GM20000 (cell line): ENCODE measurements at regions not wholly inside any gene's neighbourhood (a gene's known extent, or its start where the extent isn't known, plus 50 kb on each side); places are given as distances from the start of the nearest gene placed in this dataset.
"Not testable (repeated sequence)": the region's sequence is repeated elsewhere in the genome, so short reads cannot be mapped to it uniquely, and the experiment has no call there.

Experiments
- DNase-seq: peaks from one replicate; pipeline ENCODE4 v3.0.0; 2012; ENCODE audit warnings: low spot score
- TF ChIP-seq, protein P1 (sequence below): IDR thresholded peaks from 2 replicates; pipeline ENCODE4 v1.5.1; 2012; ENCODE audit warnings: mild to moderate bottlenecking, control low read depth; ENCODE audit errors: extremely low read depth, missing control alignments

- TF ChIP-seq, protein P1, sequence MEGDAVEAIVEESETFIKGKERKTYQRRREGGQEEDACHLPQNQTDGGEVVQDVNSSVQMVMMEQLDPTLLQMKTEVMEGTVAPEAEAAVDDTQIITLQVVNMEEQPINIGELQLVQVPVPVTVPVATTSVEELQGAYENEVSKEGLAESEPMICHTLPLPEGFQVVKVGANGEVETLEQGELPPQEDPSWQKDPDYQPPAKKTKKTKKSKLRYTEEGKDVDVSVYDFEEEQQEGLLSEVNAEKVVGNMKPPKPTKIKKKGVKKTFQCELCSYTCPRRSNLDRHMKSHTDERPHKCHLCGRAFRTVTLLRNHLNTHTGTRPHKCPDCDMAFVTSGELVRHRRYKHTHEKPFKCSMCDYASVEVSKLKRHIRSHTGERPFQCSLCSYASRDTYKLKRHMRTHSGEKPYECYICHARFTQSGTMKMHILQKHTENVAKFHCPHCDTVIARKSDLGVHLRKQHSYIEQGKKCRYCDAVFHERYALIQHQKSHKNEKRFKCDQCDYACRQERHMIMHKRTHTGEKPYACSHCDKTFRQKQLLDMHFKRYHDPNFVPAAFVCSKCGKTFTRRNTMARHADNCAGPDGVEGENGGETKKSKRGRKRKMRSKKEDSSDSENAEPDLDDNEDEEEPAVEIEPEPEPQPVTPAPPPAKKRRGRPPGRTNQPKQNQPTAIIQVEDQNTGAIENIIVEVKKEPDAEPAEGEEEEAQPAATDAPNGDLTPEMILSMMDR = no peak
- no peak for DNase-seq
Observed at GRCh38 chr2:53610260-53610659, 157.3 kb upstream of the CHAC2 start.

- no peak for DNase-seq
- TF ChIP-seq, protein P1 = no peak
Observed at GRCh38 chr2:53609551-53609950, 158.1 kb upstream of the CHAC2 start.

DNA sequence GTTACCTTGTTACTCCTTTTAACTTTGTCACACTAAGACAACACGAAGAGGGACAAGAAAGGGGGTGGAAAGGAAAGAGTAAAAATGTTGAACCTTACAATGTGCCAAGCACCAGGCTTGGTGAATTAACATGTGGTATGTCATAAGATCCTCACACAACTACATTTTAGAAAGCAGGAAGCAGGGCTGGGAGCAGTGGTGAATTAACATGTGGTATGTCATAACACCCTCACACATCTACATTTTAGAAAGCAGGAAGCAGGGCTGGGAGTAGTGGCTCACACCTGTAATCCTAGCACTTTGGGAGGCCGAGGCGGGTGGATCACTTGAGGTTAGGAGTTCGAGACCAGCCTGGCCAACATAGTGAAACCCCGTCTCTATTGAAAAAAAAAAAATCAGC is 159.3 kb upstream of the CHAC2 start:
- DNase-seq = no peak
- TF ChIP-seq, protein P1 = no peak

- no peak for DNase-seq
- TF ChIP-seq, protein P1 = no peak
Observed at GRCh38 chr2:53600815-53601214, 166.8 kb upstream of the CHAC2 start.

- DNase-seq = not testable (repeated sequence)
Observed at GRCh38 chr2:53586733-53587612, 180.6 kb upstream of the CHAC2 start.

- TF ChIP-seq, protein P1 = no peak
- no peak for DNase-seq
Observed at GRCh38 chr2:53584986-53585385, 182.6 kb upstream of the CHAC2 start.

- TF ChIP-seq, protein P1 = no peak
- no peak for DNase-seq
Observed at GRCh38 chr2:53583583-53583982, 184.0 kb upstream of the CHAC2 start.

DNA sequence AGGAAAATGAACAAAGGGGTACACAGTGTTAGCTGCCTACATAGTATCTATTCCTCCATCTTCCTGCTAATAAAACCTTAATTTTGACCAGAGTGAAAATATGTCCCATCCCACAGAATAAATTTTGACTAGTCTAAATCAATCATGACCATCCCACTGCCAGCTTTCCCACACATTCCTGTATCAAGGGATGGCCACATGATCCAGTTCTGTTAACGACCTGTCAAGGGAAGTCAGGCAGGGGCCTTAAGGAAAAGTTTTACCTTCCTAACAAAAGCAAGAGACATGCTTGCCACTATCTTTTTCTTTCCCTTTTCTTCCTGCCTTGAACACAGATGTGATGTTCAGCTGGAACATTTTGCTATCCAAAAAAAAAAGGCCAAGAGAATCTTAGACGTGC is 185.0 kb upstream of the CHAC2 start:
- DNase-seq = no peak
- TF ChIP-seq, protein P1 = no peak
